Panc1 (cell line): ENCODE measurements at regions not wholly inside any gene's neighbourhood (a gene's known extent, or its start where the extent isn't known, plus 50 kb on each side); places are given as distances from the start of the nearest gene placed in this dataset.

ENCODE experiments used
- CTCF ChIP-seq: fragments of 450-650 bp; IDR thresholded peaks from 2 replicates; pipeline ENCODE4 v1.5.1; 2017; ENCODE audit warnings: mild to moderate bottlenecking
- POLR2AphosphoS5 ChIP-seq: IDR thresholded peaks from 2 replicates; pipeline ENCODE4 v1.6.1; 2012; ENCODE audit warnings: mild to moderate bottlenecking, low read depth, low read length, moderate library complexity
- REST ChIP-seq, 2 experiments: IDR thresholded peaks; 2 replicates each; pipeline ENCODE4 v1.6.1; 2011 to 2012; ENCODE audit warnings: low read depth in 2 of 2, control low read depth in 1 of 2, low read length in 1 of 2, mild to moderate bottlenecking in 1 of 2, moderate library complexity in 1 of 2; ENCODE audit not compliant: insufficient read depth in 1 of 2
- SIN3A ChIP-seq: IDR thresholded peaks from 2 replicates; pipeline ENCODE4 v1.6.1; 2012; ENCODE audit warnings: low read depth, mild to moderate bottlenecking, low read length, moderate library complexity, borderline replicate concordance; ENCODE audit not compliant: insufficient read depth
- TCF7L2 ChIP-seq: IDR thresholded peaks from 2 replicates; pipeline ENCODE4 v1.6.1; 2011; ENCODE audit warnings: mild to moderate bottlenecking, low read depth, low read length, inconsistent platforms

- TF ChIP-seq CTCF (no peak), SIN3A (no peak), TCF7L2 (no peak), REST (IDR thresholded peaks at IDR 0.05; ENCODE audit: insufficient read depth in 1 of 2, low read depth in 2 of 2, low read length in 1 of 2) (no peak), POLR2AphosphoS5 (no peak)
These were observed 318.5 kb downstream of the QKI start for GRCh38 chr6:163733061-163733460.
